ENCODE measurements at regions not wholly inside any gene's neighbourhood (a gene's known extent, or its start where the extent isn't known, plus 50 kb on each side); places are given as distances from the start of the nearest gene placed in this dataset.

DNA sequence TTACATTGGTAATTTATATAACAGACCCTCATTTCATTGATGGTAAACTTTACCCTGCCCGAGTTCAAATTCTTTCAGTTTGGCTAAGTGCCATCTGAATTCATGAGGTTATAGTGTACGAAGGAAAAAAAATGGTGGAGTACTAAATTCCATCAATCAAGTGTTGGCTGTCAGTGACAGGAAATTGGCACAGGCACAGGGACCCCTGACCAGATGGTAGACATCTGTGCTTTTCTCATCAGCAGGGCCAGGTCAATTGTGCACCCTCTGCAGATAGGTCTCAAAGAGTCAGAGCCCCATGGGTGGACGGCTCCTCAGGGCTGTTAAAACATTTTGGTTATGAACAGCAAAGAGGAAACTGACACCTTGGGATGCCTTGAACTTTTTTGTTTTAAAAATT is 439.2 kb downstream of the SETBP1 start:
- no peak for DNase-seq
- Mint-ChIP-seq H3K9me3 (peaks cover 0 to 2% (median 0%) of the 10 kb centered on the region in 7 donors), H3K36me3 (no peaks in the 10 kb centered on the region), H3K27me3 (ENCODE audit: low read depth in 3 of 3) (peaks cover 0 to 2% (median 0%) of the 10 kb centered on the region in 3 donors), H3K27ac (no peak overlapping the region), H3K4me3 (no peak overlapping the region), H3K4me1 (peaks cover 3% of the 10 kb centered on the region)
- H3K9me3 ChIP-seq (replicated peaks in 1 of 2; ENCODE audit: control insufficient read depth in 1 of 2, insufficient read depth in 1 of 2, low read length in 2 of 2) = no peaks in the 10 kb centered on the region
- H3K4me3 ChIP-seq (replicated peaks in 1 of 3; ENCODE audit: low read depth in 2 of 3, low read length in 3 of 3) = no peak overlapping the region
- no peak overlapping the region for H3K27ac ChIP-seq (ENCODE audit: low read depth in 1 of 2, low read length in 2 of 2)
- intact Hi-C loops (cut with micrococcal nuclease) = no loop called here
- H4K20me1 ChIP-seq (ENCODE audit: insufficient read depth, low read length) = no peaks in the 10 kb centered on the region
- 53% methylated on average over 2 of the region's 3 CpGs for WGBS (ENCODE audit: insufficient coverage)
- H3K79me2 ChIP-seq (ENCODE audit: insufficient read depth, low read length) = no peaks in the 10 kb centered on the region
- TF ChIP-seq, protein P1, sequence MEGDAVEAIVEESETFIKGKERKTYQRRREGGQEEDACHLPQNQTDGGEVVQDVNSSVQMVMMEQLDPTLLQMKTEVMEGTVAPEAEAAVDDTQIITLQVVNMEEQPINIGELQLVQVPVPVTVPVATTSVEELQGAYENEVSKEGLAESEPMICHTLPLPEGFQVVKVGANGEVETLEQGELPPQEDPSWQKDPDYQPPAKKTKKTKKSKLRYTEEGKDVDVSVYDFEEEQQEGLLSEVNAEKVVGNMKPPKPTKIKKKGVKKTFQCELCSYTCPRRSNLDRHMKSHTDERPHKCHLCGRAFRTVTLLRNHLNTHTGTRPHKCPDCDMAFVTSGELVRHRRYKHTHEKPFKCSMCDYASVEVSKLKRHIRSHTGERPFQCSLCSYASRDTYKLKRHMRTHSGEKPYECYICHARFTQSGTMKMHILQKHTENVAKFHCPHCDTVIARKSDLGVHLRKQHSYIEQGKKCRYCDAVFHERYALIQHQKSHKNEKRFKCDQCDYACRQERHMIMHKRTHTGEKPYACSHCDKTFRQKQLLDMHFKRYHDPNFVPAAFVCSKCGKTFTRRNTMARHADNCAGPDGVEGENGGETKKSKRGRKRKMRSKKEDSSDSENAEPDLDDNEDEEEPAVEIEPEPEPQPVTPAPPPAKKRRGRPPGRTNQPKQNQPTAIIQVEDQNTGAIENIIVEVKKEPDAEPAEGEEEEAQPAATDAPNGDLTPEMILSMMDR (IDR thresholded peaks at IDR 0.05) = no peak
- H3K27me3 ChIP-seq (ENCODE audit: control insufficient read depth in 2 of 2, insufficient read depth in 2 of 2, low read length in 2 of 2) = no peaks in the 10 kb centered on the region
- H3K4me1 ChIP-seq (ENCODE audit: control insufficient read depth in 1 of 2, insufficient read depth in 2 of 2, low read length in 2 of 2) = no peaks in the 10 kb centered on the region
- no peak overlapping the region for H3K4me2 ChIP-seq (replicated peaks; ENCODE audit: extremely low read depth, low read length, poor library complexity, severe bottlenecking)
- H3K9ac ChIP-seq (ENCODE audit: insufficient read depth, low read length, poor library complexity, severe bottlenecking) = no peak overlapping the region
- H2AFZ ChIP-seq (ENCODE audit: insufficient read depth, low read depth, low read length, poor library complexity, severe bottlenecking) = no peak overlapping the region
- H3K36me3 ChIP-seq (replicated peaks in 1 of 2; ENCODE audit: control insufficient read depth in 1 of 2, insufficient read depth in 2 of 2, low read length in 2 of 2) = no peaks in the 10 kb centered on the region

DNA sequence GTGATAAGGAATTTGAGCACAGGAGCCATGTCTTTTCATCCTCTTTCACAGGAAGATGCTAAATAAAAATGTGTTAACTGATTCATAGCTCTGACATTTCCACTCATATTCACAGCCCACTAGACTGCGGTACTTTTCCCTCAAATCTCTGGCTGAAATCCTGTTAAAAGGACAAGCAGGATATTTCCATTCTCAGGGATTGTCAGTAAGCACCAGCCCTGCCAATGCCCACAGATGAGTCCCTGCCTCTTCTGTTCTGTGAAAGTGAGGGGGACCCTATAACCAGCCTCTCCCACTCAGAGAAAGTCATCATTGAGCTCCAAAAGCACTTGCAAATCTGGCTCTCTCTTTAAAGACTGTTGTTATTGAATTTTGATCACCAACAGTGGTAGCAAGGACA is 440.5 kb downstream of the SETBP1 start:
- WGBS (ENCODE audit: insufficient coverage) = no CpG with 5 or more reads among the region's 1 CpG
- Mint-ChIP-seq H3K27ac (no peak overlapping the region), H3K36me3 (no peaks in the 10 kb centered on the region), H3K4me3 (no peak overlapping the region), H3K9me3 (no peaks in the 10 kb centered on the region), H3K4me1 (peaks cover 3% of the 10 kb centered on the region), H3K27me3 (ENCODE audit: low read depth in 3 of 3) (peaks cover 0 to 2% (median 0%) of the 10 kb centered on the region in 3 donors)
- no peaks in the 10 kb centered on the region for H3K27me3 ChIP-seq (ENCODE audit: control insufficient read depth in 2 of 2, insufficient read depth in 2 of 2, low read length in 2 of 2)
- DNase-seq = no peak
- TF ChIP-seq, protein P1 (IDR thresholded peaks at IDR 0.05) = no peak
- no peak overlapping the region for H2AFZ ChIP-seq (ENCODE audit: insufficient read depth, low read depth, low read length, poor library complexity, severe bottlenecking)
- H3K4me1 ChIP-seq (ENCODE audit: control insufficient read depth in 1 of 2, insufficient read depth in 2 of 2, low read length in 2 of 2) = no peaks in the 10 kb centered on the region
- no peak overlapping the region for H3K4me3 ChIP-seq (replicated peaks in 1 of 3; ENCODE audit: low read depth in 2 of 3, low read length in 3 of 3)
- no peaks in the 10 kb centered on the region for H4K20me1 ChIP-seq (ENCODE audit: insufficient read depth, low read length)
- H3K4me2 ChIP-seq (replicated peaks; ENCODE audit: extremely low read depth, low read length, poor library complexity, severe bottlenecking) = no peak overlapping the region
- no peaks in the 10 kb centered on the region for H3K36me3 ChIP-seq (replicated peaks in 1 of 2; ENCODE audit: control insufficient read depth in 1 of 2, insufficient read depth in 2 of 2, low read length in 2 of 2)
- no peak overlapping the region for H3K27ac ChIP-seq (ENCODE audit: low read depth in 1 of 2, low read length in 2 of 2)
- no peaks in the 10 kb centered on the region for H3K9me3 ChIP-seq (replicated peaks in 1 of 2; ENCODE audit: control insufficient read depth in 1 of 2, insufficient read depth in 1 of 2, low read length in 2 of 2)
- no peaks in the 10 kb centered on the region for H3K79me2 ChIP-seq (ENCODE audit: insufficient read depth, low read length)
- intact Hi-C loops (cut with micrococcal nuclease) = no loop called here
- no peak overlapping the region for H3K9ac ChIP-seq (ENCODE audit: insufficient read depth, low read length, poor library complexity, severe bottlenecking)
